A549 (cell line): ENCODE measurements at regions not wholly inside any gene's neighbourhood (a gene's known extent, or its start where the extent isn't known, plus 50 kb on each side); places are given as distances from the start of the nearest gene placed in this dataset.

Experiments used
- EP300 ChIP-seq, 2 experiments: fragments of >200 bp; sonication (Bioruptor Twin); formaldehyde crosslinking; IDR thresholded peaks; 2 replicates in 1 of 2; 3 replicates in 1 of 2; pipeline ENCODE4 v1.6.1; 2016 to 2017
- POLR2A ChIP-seq: IDR thresholded peaks from 2 replicates; pipeline ENCODE4 v1.6.1; 2012; ENCODE audit warnings: mild to moderate bottlenecking, low read length
- POLR2AphosphoS2 ChIP-seq: conservative IDR thresholded peaks from 2 replicates; pipeline ENCODE4 v1.6.1; 2012; ENCODE audit warnings: low read length, improper control_type of control experiment, inconsistent platforms
- RFX5 ChIP-seq: fragments of 450-650 bp; IDR thresholded peaks from 2 replicates; pipeline ENCODE4 v1.7.1; 2014; ENCODE audit warnings: antibody characterized with exemption, mild to moderate bottlenecking, moderate library complexity
- TP53 ChIP-seq: fragments of 250-450 bp; sonication (Bioruptor Pico); IDR thresholded peaks from 2 replicates; pipeline ENCODE4 v1.5.0; 2021; ENCODE audit warnings: mild to moderate bottlenecking, moderate library complexity
- ZFP36 ChIP-seq: fragments of 450-650 bp; IDR thresholded peaks from 2 replicates; pipeline ENCODE4 v1.6.1; 2014; ENCODE audit warnings: borderline replicate concordance; ENCODE audit not compliant: partially characterized antibody
- ZNF302 ChIP-seq: fragments of 250-450 bp; sonication (Bioruptor Pico); IDR thresholded peaks from 2 replicates; pipeline ENCODE4 v1.9.0; 2021; ENCODE audit warnings: inconsistent platforms, mild to moderate bottlenecking, moderate library complexity
- TF ChIP-seq, protein P1 (sequence below): IDR thresholded peaks from 2 replicates; pipeline ENCODE4 v1.6.1; 2012
- TF ChIP-seq, protein P2 (sequence below): fragments of >200 bp; sonication (Bioruptor Twin); formaldehyde crosslinking; IDR thresholded peaks from 3 replicates; pipeline ENCODE4 v1.5.1; 2016
- TF ChIP-seq, protein P3 (sequence below): fragments of 200-600 bp; sonication (generic); IDR thresholded peaks from 2 replicates; pipeline ENCODE4 v1.6.1; 2016; ENCODE audit warnings: antibody characterized with exemption, mild to moderate bottlenecking, moderate library complexity
- TF ChIP-seq, protein P4 (sequence below): fragments of 450-650 bp; IDR thresholded peaks from 2 replicates; pipeline ENCODE4 v1.6.1; 2014; ENCODE audit warnings: antibody characterized with exemption

DNA sequence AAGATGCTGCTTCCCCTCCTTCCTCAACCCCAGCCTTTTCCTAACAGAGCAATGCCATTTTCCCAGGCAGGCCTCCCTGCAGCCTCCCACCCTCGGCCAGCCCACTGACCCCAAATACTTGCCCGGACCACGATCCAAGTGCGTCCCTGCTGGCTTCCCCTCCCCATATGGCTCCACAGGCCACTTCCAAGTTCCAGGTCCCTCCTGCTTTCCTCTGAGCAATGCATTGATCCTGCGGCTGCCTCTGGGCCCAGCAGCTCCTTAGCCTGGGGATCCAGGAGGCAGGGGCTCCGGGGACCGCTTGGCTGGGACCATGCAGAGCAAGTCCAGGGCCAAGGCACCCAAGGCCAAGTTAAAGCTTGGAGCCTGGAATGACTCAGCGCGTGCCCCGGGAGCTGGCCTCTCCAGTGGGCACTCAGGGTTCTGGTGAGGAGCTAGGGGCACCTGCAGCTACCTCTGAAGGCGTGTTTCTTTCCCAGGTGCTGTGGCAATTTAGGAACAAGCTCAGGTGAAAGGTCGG is 51.9 kb upstream of the ENPP7 start:
- TF ChIP-seq, protein P1, sequence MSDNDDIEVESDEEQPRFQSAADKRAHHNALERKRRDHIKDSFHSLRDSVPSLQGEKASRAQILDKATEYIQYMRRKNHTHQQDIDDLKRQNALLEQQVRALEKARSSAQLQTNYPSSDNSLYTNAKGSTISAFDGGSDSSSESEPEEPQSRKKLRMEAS = no peak
- TF ChIP-seq, protein P2, sequence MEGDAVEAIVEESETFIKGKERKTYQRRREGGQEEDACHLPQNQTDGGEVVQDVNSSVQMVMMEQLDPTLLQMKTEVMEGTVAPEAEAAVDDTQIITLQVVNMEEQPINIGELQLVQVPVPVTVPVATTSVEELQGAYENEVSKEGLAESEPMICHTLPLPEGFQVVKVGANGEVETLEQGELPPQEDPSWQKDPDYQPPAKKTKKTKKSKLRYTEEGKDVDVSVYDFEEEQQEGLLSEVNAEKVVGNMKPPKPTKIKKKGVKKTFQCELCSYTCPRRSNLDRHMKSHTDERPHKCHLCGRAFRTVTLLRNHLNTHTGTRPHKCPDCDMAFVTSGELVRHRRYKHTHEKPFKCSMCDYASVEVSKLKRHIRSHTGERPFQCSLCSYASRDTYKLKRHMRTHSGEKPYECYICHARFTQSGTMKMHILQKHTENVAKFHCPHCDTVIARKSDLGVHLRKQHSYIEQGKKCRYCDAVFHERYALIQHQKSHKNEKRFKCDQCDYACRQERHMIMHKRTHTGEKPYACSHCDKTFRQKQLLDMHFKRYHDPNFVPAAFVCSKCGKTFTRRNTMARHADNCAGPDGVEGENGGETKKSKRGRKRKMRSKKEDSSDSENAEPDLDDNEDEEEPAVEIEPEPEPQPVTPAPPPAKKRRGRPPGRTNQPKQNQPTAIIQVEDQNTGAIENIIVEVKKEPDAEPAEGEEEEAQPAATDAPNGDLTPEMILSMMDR = no peak
- no peak for TF ChIP-seq POLR2AphosphoS2
- no peak for TF ChIP-seq ZNF302 (CRISPR knock-in tag)
- TF ChIP-seq ZFP36 = no peak
- TF ChIP-seq, protein P3, sequence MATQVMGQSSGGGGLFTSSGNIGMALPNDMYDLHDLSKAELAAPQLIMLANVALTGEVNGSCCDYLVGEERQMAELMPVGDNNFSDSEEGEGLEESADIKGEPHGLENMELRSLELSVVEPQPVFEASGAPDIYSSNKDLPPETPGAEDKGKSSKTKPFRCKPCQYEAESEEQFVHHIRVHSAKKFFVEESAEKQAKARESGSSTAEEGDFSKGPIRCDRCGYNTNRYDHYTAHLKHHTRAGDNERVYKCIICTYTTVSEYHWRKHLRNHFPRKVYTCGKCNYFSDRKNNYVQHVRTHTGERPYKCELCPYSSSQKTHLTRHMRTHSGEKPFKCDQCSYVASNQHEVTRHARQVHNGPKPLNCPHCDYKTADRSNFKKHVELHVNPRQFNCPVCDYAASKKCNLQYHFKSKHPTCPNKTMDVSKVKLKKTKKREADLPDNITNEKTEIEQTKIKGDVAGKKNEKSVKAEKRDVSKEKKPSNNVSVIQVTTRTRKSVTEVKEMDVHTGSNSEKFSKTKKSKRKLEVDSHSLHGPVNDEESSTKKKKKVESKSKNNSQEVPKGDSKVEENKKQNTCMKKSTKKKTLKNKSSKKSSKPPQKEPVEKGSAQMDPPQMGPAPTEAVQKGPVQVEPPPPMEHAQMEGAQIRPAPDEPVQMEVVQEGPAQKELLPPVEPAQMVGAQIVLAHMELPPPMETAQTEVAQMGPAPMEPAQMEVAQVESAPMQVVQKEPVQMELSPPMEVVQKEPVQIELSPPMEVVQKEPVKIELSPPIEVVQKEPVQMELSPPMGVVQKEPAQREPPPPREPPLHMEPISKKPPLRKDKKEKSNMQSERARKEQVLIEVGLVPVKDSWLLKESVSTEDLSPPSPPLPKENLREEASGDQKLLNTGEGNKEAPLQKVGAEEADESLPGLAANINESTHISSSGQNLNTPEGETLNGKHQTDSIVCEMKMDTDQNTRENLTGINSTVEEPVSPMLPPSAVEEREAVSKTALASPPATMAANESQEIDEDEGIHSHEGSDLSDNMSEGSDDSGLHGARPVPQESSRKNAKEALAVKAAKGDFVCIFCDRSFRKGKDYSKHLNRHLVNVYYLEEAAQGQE = no peak
- no peak for TF ChIP-seq POLR2A
- TF ChIP-seq RFX5 = no peak
- TF ChIP-seq, protein P4, sequence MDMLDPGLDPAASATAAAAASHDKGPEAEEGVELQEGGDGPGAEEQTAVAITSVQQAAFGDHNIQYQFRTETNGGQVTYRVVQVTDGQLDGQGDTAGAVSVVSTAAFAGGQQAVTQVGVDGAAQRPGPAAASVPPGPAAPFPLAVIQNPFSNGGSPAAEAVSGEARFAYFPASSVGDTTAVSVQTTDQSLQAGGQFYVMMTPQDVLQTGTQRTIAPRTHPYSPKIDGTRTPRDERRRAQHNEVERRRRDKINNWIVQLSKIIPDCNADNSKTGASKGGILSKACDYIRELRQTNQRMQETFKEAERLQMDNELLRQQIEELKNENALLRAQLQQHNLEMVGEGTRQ = no peak
- TF ChIP-seq TP53 (CRISPR knock-in tag) = no peak
- TF ChIP-seq EP300 (IDR thresholded peaks at IDR 0.05) = no peak
